ENCODE measurements at regions not wholly inside any gene's neighbourhood (a gene's known extent, or its start where the extent isn't known, plus 50 kb on each side); places are given as distances from the start of the nearest gene placed in this dataset.
A peak's percentile ranks its signal among the peaks of the same experiment; 100 is the strongest.

DNA sequence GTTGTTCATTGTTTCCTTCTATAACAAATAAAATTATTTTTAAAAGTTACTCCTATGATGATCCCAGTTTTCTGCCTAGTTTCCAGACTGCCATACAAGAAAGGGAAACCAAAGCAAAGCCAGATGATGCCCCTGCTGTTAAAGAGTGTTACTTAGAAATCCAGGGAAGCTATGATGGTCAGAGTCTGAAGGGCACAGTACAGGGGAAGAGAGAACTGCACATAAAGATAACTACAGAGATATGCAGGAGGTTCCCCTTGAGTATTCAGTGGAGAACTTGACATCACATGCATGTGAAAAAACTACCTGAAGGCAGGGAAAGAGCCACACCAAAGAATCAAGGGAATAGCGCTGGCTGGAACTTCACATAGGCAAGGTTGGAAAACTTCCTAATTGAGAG, 494.2 kb upstream of the FSTL5 start:
- Histone ChIP-seq H3K27ac (ENCODE audit: low read depth in 1 of 2, low read length in 2 of 2) (no peak overlapping the region), H3K4me1 (ENCODE audit: control insufficient read depth in 4 of 4, insufficient read depth in 4 of 4, low read length in 3 of 4) (no peaks in the 10 kb centered on the region), H3K36me3 (ENCODE audit: control insufficient read depth in 4 of 4, insufficient read depth in 3 of 4, low read depth in 1 of 4, low read length in 3 of 4) (no peaks in the 10 kb centered on the region), H3K9ac (ENCODE audit: low read depth in 1 of 2, low read length in 2 of 2) (no peak overlapping the region), H3K9me3 (ENCODE audit: control insufficient read depth in 4 of 4, low read length in 3 of 4) (no peaks in the 10 kb centered on the region), H3K4me3 (ENCODE audit: low read depth in 1 of 3, low read length in 3 of 3) (no peak overlapping the region), H3K27me3 (ENCODE audit: control insufficient read depth in 4 of 4, insufficient read depth in 4 of 4, low read length in 3 of 4) (no peaks in the 10 kb centered on the region)
- no peak for TF ChIP-seq YY1 (IDR thresholded peaks at IDR 0.05)
- TF ChIP-seq, protein P1, sequence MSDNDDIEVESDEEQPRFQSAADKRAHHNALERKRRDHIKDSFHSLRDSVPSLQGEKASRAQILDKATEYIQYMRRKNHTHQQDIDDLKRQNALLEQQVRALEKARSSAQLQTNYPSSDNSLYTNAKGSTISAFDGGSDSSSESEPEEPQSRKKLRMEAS (IDR thresholded peaks at IDR 0.05), result no peak
- DNase-seq (ENCODE audit: low spot score), result no peak
- 96% methylated on average over 1 of the region's 1 CpG for WGBS

DNA sequence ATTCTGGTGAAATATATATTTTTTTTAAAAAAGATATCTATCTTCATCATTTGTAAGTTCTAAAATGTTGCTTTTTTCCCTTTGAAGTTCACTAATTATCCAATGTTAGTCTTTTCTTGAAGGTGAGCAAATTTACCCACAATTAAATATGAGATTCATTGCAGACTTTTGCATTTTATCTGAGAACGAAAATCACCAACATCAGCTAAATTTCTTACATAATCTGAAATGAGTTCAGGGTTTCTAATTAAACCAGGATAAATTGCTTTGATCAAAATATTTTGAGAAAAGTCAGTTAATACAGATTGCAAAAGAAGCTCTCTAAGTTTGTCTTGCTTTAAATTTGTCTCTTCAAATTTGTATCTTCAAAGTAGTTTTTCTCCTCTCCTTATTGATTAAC, 486.4 kb upstream of the FSTL5 start:
- Histone ChIP-seq H3K9me3 (ENCODE audit: control insufficient read depth in 4 of 4, low read length in 3 of 4) (no peaks in the 10 kb centered on the region), H3K4me1 (ENCODE audit: control insufficient read depth in 4 of 4, insufficient read depth in 4 of 4, low read length in 3 of 4) (no peaks in the 10 kb centered on the region), H3K36me3 (ENCODE audit: control insufficient read depth in 4 of 4, insufficient read depth in 3 of 4, low read depth in 1 of 4, low read length in 3 of 4) (no peaks in the 10 kb centered on the region), H3K27ac (ENCODE audit: low read depth in 1 of 2, low read length in 2 of 2) (no peak overlapping the region), H3K4me3 (ENCODE audit: low read depth in 1 of 3, low read length in 3 of 3) (no peak overlapping the region), H3K27me3 (ENCODE audit: control insufficient read depth in 4 of 4, insufficient read depth in 4 of 4, low read length in 3 of 4) (no peaks in the 10 kb centered on the region), H3K9ac (ENCODE audit: low read depth in 1 of 2, low read length in 2 of 2) (no peak overlapping the region)
- TF ChIP-seq GABPA (IDR thresholded peaks at IDR 0.05 in 1 of 2, conservative IDR thresholded peaks at IDR 0.05 in 1 of 2) (no peak), NR2F2 (IDR thresholded peaks at IDR 0.05) (no peak), HNF4G (IDR thresholded peaks at IDR 0.05) (no peak), HNF4A (conservative IDR thresholded peaks at IDR 0.05) (no peak), FOXA1 (IDR thresholded peaks at IDR 0.05) (no peak), RXRA (IDR thresholded peaks at IDR 0.05) (no peak)
- TF ChIP-seq, protein P1 (IDR thresholded peaks at IDR 0.05), result no peak
- TF ChIP-seq, protein P2, sequence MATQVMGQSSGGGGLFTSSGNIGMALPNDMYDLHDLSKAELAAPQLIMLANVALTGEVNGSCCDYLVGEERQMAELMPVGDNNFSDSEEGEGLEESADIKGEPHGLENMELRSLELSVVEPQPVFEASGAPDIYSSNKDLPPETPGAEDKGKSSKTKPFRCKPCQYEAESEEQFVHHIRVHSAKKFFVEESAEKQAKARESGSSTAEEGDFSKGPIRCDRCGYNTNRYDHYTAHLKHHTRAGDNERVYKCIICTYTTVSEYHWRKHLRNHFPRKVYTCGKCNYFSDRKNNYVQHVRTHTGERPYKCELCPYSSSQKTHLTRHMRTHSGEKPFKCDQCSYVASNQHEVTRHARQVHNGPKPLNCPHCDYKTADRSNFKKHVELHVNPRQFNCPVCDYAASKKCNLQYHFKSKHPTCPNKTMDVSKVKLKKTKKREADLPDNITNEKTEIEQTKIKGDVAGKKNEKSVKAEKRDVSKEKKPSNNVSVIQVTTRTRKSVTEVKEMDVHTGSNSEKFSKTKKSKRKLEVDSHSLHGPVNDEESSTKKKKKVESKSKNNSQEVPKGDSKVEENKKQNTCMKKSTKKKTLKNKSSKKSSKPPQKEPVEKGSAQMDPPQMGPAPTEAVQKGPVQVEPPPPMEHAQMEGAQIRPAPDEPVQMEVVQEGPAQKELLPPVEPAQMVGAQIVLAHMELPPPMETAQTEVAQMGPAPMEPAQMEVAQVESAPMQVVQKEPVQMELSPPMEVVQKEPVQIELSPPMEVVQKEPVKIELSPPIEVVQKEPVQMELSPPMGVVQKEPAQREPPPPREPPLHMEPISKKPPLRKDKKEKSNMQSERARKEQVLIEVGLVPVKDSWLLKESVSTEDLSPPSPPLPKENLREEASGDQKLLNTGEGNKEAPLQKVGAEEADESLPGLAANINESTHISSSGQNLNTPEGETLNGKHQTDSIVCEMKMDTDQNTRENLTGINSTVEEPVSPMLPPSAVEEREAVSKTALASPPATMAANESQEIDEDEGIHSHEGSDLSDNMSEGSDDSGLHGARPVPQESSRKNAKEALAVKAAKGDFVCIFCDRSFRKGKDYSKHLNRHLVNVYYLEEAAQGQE (IDR thresholded peaks at IDR 0.05), result no peak
- DNase-seq (ENCODE audit: low spot score), result no peak
- 57% methylated on average over 1 of the region's 1 CpG for WGBS

DNA sequence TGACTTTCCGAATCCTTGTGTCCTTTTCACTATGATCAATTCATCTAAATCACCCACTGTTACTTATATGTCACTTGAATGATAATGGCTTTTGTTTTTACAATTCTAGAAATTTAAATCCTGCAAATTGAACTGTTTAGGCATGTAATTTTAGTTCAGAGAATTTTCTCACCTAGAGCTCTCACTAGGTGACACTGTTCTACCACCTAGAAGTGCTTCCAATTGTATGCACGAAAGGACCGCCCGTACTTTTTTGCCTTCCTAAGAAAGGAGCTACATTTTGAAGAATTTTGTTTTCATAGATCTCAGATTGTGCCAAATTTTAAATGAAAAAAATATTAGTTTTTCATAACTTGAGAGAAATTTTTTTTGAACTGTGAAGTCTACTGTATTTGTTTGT, 481.6 kb upstream of the FSTL5 start:
- Histone ChIP-seq H3K4me3 (ENCODE audit: low read depth in 1 of 3, low read length in 3 of 3) (no peak overlapping the region), H3K4me1 (ENCODE audit: control insufficient read depth in 4 of 4, insufficient read depth in 4 of 4, low read length in 3 of 4) (no peaks in the 10 kb centered on the region), H3K27ac (ENCODE audit: low read depth in 1 of 2, low read length in 2 of 2) (no peak overlapping the region), H3K9ac (ENCODE audit: low read depth in 1 of 2, low read length in 2 of 2) (no peak overlapping the region), H3K27me3 (ENCODE audit: control insufficient read depth in 4 of 4, insufficient read depth in 4 of 4, low read length in 3 of 4) (no peaks in the 10 kb centered on the region), H3K9me3 (ENCODE audit: control insufficient read depth in 4 of 4, low read length in 3 of 4) (no peaks in the 10 kb centered on the region), H3K36me3 (ENCODE audit: control insufficient read depth in 4 of 4, insufficient read depth in 3 of 4, low read depth in 1 of 4, low read length in 3 of 4) (no peaks in the 10 kb centered on the region)
- TF ChIP-seq, protein P3, sequence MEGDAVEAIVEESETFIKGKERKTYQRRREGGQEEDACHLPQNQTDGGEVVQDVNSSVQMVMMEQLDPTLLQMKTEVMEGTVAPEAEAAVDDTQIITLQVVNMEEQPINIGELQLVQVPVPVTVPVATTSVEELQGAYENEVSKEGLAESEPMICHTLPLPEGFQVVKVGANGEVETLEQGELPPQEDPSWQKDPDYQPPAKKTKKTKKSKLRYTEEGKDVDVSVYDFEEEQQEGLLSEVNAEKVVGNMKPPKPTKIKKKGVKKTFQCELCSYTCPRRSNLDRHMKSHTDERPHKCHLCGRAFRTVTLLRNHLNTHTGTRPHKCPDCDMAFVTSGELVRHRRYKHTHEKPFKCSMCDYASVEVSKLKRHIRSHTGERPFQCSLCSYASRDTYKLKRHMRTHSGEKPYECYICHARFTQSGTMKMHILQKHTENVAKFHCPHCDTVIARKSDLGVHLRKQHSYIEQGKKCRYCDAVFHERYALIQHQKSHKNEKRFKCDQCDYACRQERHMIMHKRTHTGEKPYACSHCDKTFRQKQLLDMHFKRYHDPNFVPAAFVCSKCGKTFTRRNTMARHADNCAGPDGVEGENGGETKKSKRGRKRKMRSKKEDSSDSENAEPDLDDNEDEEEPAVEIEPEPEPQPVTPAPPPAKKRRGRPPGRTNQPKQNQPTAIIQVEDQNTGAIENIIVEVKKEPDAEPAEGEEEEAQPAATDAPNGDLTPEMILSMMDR (IDR thresholded peaks at IDR 0.05; ENCODE audit: low read depth, low read length, missing input control), result peak; percentile 10
- TF ChIP-seq RXRA (IDR thresholded peaks at IDR 0.05), result no peak
- TF ChIP-seq FOXA1 (IDR thresholded peaks at IDR 0.05), result no peak
- peak; percentile 29 to 64 for TF ChIP-seq RAD21 (IDR thresholded peaks at IDR 0.05)
- TF ChIP-seq, protein P1 (IDR thresholded peaks at IDR 0.05), result no peak
- no peak for DNase-seq (ENCODE audit: low spot score)
- WGBS, result 40% methylated on average over 4 of the region's 4 CpGs

Data from liver (tissue), 8 donors.